Body of pancreas (tissue), 4 donors: ENCODE measurements at regions not wholly inside any gene's neighbourhood (a gene's known extent, or its start where the extent isn't known, plus 50 kb on each side); places are given as distances from the start of the nearest gene placed in this dataset.

Experiments used
- ATAC-seq: fragments of 150-250 bp; one replicate; pipeline ENCODE4 v1.9.1; 2016
- DNase-seq, 4 donors: peaks; one replicate each; pipeline ENCODE4 v3.0.0-alpha.2; 2019
- H3K27ac ChIP-seq, 4 donors: fragments of 200-600 bp; sonication (generic); 1 replicate in 3 of 4; 2 replicates in 1 of 4; pipeline versions ENCODE4 v1.5.1 to v1.6.1; 2016 to 2019; ENCODE audit warnings: mild to moderate bottlenecking in 1 of 4, mixed read lengths in 1 of 4, moderate library complexity in 1 of 4
- H3K27me3 ChIP-seq, 2 donors: fragments of 200-600 bp; sonication (generic); one replicate each; pipeline ENCODE4 v1.6.0; 2016; ENCODE audit warnings: mild to moderate bottlenecking in 1 of 2
- H3K36me3 ChIP-seq, 2 donors: fragments of 200-600 bp; sonication (generic); replicated peaks in 1 of 2; 2 replicates each; pipeline ENCODE4 v1.5.1; 2016; ENCODE audit warnings: low read depth in 2 of 2; ENCODE audit not compliant: insufficient read depth in 1 of 2
- H3K4me1 ChIP-seq: fragments of 200-600 bp; sonication (generic); one replicate; pipeline ENCODE4 v1.6.0; 2016
- H3K4me3 ChIP-seq, 2 donors: fragments of 200-600 bp; sonication (generic); 1 replicate in 1 of 2; 2 replicates in 1 of 2; pipeline ENCODE4 v1.5.1; 2016 to 2019
- H3K9me3 ChIP-seq, 3 donors: fragments of 200-600 bp; sonication (generic); 1 replicate in 2 of 3; 2 replicates in 1 of 3; pipeline ENCODE4 v1.5.1; 2016
- POLR2A ChIP-seq, 3 donors: fragments of 450-650 bp; IDR thresholded peaks; one replicate each; pipeline ENCODE4 v1.6.1; 2016; ENCODE audit warnings: antibody characterized with exemption in 3 of 3, mild to moderate bottlenecking in 2 of 3
- WGBS, 2 donors: methylation state at CpG; one replicate each; pipeline ENCODE4 v1.1.5; 2017; 5-methylcytosine and 5-hydroxymethylcytosine counted together
- intact Hi-C: fragments of 100-400 bp; cut with DNase I; formaldehyde crosslinking; loops from one replicate; pipeline ENCODE4 v1.15.1; 2023
- TF ChIP-seq, protein P1 (sequence below), 7 experiments: fragments of 450-650 bp in 4 of 7; fragments of 200-600 bp in 3 of 7; sonication (generic) in 3 of 7; IDR thresholded peaks; one replicate each; pipeline ENCODE4 v1.5.1; 2016 to 2019; ENCODE audit warnings: antibody characterized with exemption in 7 of 7

DNA sequence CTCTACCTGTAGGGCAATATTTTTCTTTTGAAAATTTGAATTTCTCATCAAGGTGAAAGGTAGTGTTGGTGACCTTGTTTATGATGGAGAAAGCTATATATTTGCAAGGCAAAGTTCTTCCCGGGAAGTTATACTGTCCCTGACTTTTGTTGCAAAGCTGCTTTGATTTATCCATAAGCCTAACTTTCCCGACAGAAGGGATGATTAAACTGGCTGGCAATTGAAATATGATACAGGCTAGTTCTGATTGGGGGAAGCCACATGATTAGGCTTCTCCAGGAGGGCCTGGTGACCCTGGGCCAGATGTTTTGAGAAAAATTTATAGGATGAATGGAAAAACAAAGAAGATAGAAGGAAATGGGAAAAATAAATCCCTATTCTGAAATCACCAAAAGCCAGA, 215.5 kb downstream of the ACTR3B start:
- Histone ChIP-seq H3K27ac (no peak overlapping the region), H3K4me3 (no peak overlapping the region), H3K27me3 (no peaks in the 10 kb centered on the region), H3K36me3 (no peaks in the 10 kb centered on the region), H3K9me3 (no peaks in the 10 kb centered on the region), H3K4me1 (no peaks in the 10 kb centered on the region)
- ATAC-seq (no peak), DNase-seq (no peak)
- intact Hi-C loops: no loop called here
- TF ChIP-seq, protein P1, sequence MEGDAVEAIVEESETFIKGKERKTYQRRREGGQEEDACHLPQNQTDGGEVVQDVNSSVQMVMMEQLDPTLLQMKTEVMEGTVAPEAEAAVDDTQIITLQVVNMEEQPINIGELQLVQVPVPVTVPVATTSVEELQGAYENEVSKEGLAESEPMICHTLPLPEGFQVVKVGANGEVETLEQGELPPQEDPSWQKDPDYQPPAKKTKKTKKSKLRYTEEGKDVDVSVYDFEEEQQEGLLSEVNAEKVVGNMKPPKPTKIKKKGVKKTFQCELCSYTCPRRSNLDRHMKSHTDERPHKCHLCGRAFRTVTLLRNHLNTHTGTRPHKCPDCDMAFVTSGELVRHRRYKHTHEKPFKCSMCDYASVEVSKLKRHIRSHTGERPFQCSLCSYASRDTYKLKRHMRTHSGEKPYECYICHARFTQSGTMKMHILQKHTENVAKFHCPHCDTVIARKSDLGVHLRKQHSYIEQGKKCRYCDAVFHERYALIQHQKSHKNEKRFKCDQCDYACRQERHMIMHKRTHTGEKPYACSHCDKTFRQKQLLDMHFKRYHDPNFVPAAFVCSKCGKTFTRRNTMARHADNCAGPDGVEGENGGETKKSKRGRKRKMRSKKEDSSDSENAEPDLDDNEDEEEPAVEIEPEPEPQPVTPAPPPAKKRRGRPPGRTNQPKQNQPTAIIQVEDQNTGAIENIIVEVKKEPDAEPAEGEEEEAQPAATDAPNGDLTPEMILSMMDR (IDR thresholded peaks at IDR 0.05): no peak
- TF ChIP-seq POLR2A (IDR thresholded peaks at IDR 0.05): no peak
- 29 to 44% methylated on average over 2 of the region's 2 CpGs for WGBS, 2 donors

- H3K9me3 ChIP-seq: no peaks in the 10 kb centered on the region
- intact Hi-C loops: no loop called here
- 62 to 63% methylated on average over 3 of the region's 3 CpGs for WGBS, 2 donors
- H3K36me3 ChIP-seq: no peaks in the 10 kb centered on the region
- DNase-seq (no peak), ATAC-seq (no peak)
- H3K4me1 ChIP-seq: no peaks in the 10 kb centered on the region
- H3K27me3 ChIP-seq: no peaks in the 10 kb centered on the region
- H3K4me3 ChIP-seq: no peak overlapping the region
- H3K27ac ChIP-seq: no peak overlapping the region
- no peak for TF ChIP-seq POLR2A (IDR thresholded peaks at IDR 0.05)
- TF ChIP-seq, protein P1 (IDR thresholded peaks at IDR 0.05): no peak
Measured at GRCh38 chr7:152979376-152979775, 219.8 kb downstream of the ACTR3B start.

GRCh38 chr7:152984421-152984820, 224.9 kb downstream of the ACTR3B start:
- Histone ChIP-seq H3K27me3 (no peaks in the 10 kb centered on the region), H3K36me3 (no peaks in the 10 kb centered on the region), H3K4me1 (no peaks in the 10 kb centered on the region), H3K9me3 (no peaks in the 10 kb centered on the region), H3K4me3 (no peak overlapping the region), H3K27ac (no peak overlapping the region)
- WGBS, 2 donors: 55 to 78% methylated on average over 3 to 4 of the region's 4 CpGs
- ATAC-seq (no peak), DNase-seq (no peak)
- intact Hi-C loops: no loop called here
- TF ChIP-seq, protein P1 (IDR thresholded peaks at IDR 0.05): no peak
- TF ChIP-seq POLR2A (IDR thresholded peaks at IDR 0.05): no peak

DNA sequence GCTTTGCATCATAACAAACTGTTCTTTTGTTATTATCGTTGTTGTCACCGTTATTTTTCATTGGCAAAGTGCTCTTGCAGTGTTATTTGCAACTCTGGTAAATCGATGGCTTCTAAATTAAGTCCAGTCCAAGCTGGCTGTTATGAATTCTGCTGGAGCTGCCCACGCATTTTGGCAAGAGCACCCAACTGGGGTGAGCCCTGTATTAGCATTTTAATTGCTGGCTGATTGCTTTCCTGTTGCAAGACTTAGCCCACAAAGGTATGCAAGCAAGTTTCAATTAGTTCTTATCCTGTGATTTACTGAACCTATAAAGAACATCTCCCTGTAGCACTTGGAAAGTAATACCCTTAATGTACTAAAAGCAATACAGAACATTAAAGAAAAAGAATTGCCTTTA, 226.8 kb downstream of the ACTR3B start:
- H3K36me3 ChIP-seq: no peaks in the 10 kb centered on the region
- intact Hi-C loops: no loop called here
- no peaks in the 10 kb centered on the region for H3K9me3 ChIP-seq
- H3K4me1 ChIP-seq: no peaks in the 10 kb centered on the region
- no peak overlapping the region for H3K4me3 ChIP-seq
- ATAC-seq (no peak), DNase-seq (no peak)
- WGBS, 2 donors: 68 to 77% methylated on average over 4 of the region's 4 CpGs
- H3K27me3 ChIP-seq: no peaks in the 10 kb centered on the region
- no peak for TF ChIP-seq POLR2A (IDR thresholded peaks at IDR 0.05)
- TF ChIP-seq, protein P1 (IDR thresholded peaks at IDR 0.05): no peak
- no peak overlapping the region for H3K27ac ChIP-seq

DNA sequence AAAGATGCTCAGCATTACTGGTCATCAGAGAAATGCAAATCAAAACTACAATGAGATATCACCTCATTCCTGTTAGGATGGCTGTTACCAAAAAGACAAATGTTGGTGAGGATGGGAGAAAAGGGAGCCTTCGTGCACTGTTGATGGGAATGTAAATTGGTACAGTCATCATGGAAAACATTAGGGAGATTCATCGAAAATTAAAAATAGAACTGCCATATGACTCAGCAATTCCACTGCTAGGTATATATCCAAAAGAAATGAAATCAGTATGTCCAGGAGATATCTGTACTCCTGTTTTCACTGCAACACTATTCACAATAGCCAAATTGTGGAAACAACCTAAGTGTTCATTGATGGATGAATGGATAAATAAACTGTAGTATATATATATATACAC, 228.1 kb downstream of the ACTR3B start:
- ATAC-seq (no peak), DNase-seq (no peak)
- Histone ChIP-seq H3K9me3 (no peaks in the 10 kb centered on the region), H3K27me3 (no peaks in the 10 kb centered on the region), H3K27ac (no peak overlapping the region), H3K4me1 (no peaks in the 10 kb centered on the region), H3K4me3 (no peak overlapping the region), H3K36me3 (no peaks in the 10 kb centered on the region)
- WGBS, 2 donors: 84 to 88% methylated on average over 2 of the region's 2 CpGs
- intact Hi-C loops: no loop called here
- TF ChIP-seq POLR2A (IDR thresholded peaks at IDR 0.05): no peak
- TF ChIP-seq, protein P1 (IDR thresholded peaks at IDR 0.05): no peak
